22Rv1 (cell line): ENCODE measurements at regions not wholly inside any gene's neighbourhood (a gene's known extent, or its start where the extent isn't known, plus 50 kb on each side); places are given as distances from the start of the nearest gene placed in this dataset.

ENCODE experiments used
- ZFX ChIP-seq: fragments of 450-650 bp; IDR thresholded peaks from 2 replicates; pipeline ENCODE4 v1.6.1; 2017; ENCODE audit warnings: antibody characterized with exemption, borderline replicate concordance
- TF ChIP-seq, protein P1 (sequence below): fragments of 450-650 bp; IDR thresholded peaks from 2 replicates; pipeline ENCODE4 v1.5.1; 2017; ENCODE audit warnings: mild to moderate bottlenecking

DNA sequence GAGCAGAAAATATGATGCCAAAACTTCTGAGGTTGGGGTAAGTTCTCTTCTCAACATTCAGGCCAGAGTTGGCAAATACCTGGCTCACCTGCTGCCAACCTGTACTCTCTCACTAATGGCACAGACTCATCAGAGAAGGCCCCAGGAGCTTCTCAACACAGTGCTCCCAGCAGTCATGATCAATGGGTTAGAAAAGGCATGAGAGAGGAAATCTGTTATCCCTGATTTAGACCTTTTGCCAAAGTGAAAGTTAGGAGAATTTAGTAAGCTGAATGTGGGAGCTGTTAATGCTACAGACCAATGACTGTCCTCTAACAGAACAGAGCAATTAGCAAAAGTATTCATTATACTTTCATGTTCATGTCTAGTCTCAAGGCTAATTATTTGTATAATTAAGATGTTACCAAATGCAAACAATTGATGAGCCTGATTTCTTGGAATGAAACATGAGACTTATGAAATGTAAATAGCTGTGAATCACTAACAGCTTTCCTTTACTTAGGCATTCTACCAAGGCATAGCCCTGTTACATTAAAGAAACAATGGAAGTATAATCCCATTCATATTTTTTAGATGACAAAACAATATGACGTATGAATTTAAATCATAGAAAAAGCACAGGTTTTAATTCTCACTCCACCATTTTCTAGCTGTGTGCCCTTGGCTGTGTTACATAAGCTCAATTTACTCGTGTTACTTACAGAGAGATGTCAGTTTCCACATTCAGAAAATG, 68.7 kb upstream of the MARCHF10 start:
- TF ChIP-seq, protein P1, sequence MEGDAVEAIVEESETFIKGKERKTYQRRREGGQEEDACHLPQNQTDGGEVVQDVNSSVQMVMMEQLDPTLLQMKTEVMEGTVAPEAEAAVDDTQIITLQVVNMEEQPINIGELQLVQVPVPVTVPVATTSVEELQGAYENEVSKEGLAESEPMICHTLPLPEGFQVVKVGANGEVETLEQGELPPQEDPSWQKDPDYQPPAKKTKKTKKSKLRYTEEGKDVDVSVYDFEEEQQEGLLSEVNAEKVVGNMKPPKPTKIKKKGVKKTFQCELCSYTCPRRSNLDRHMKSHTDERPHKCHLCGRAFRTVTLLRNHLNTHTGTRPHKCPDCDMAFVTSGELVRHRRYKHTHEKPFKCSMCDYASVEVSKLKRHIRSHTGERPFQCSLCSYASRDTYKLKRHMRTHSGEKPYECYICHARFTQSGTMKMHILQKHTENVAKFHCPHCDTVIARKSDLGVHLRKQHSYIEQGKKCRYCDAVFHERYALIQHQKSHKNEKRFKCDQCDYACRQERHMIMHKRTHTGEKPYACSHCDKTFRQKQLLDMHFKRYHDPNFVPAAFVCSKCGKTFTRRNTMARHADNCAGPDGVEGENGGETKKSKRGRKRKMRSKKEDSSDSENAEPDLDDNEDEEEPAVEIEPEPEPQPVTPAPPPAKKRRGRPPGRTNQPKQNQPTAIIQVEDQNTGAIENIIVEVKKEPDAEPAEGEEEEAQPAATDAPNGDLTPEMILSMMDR, result no peak
- TF ChIP-seq ZFX, result no peak
